Neutrophil (primary cell): ENCODE measurements at regions not wholly inside any gene's neighbourhood (a gene's known extent, or its start where the extent isn't known, plus 50 kb on each side); places are given as distances from the start of the nearest gene placed in this dataset.

Source experiments
- H3K27ac ChIP-seq: fragments of 200-600 bp; sonication (generic); 2 replicates; pipeline ENCODE4 v1.5.1; 2016; ENCODE audit warnings: mild to moderate bottlenecking, moderate library complexity
- H3K27me3 ChIP-seq: fragments of 200-600 bp; sonication (generic); 2 replicates; pipeline ENCODE4 v1.6.0; 2016; ENCODE audit warnings: mild to moderate bottlenecking
- H3K36me3 ChIP-seq: fragments of 200-600 bp; sonication (generic); 2 replicates; pipeline ENCODE4 v1.5.1; 2017
- H3K4me1 ChIP-seq, 2 experiments: fragments of 200-600 bp in 1 of 2; sonication (generic) in 1 of 2; 1 replicate in 1 of 2; 2 replicates in 1 of 2; pipeline versions ENCODE4 v1.5.1 to v1.6.1; 2013 to 2016; ENCODE audit warnings: low read depth in 1 of 2, low read length in 1 of 2, mild to moderate bottlenecking in 1 of 2, moderate library complexity in 1 of 2; ENCODE audit not compliant: control insufficient read depth in 1 of 2, insufficient read depth in 1 of 2
- H3K4me3 ChIP-seq, 2 experiments: fragments of 200-600 bp in 1 of 2; sonication (generic) in 1 of 2; 1 replicate in 1 of 2; 2 replicates in 1 of 2; pipeline ENCODE4 v1.5.1; 2013 to 2016; ENCODE audit warnings: low read depth in 1 of 2, low read length in 1 of 2, mild to moderate bottlenecking in 1 of 2, moderate library complexity in 1 of 2
- H3K9me3 ChIP-seq: fragments of 200-600 bp; sonication (generic); 2 replicates; pipeline ENCODE4 v1.5.1; 2016
- TF ChIP-seq, protein P1 (sequence below): fragments of 200-600 bp; sonication (generic); IDR thresholded peaks from 2 replicates; pipeline ENCODE4 v1.5.1; 2016; ENCODE audit warnings: antibody characterized with exemption

DNA sequence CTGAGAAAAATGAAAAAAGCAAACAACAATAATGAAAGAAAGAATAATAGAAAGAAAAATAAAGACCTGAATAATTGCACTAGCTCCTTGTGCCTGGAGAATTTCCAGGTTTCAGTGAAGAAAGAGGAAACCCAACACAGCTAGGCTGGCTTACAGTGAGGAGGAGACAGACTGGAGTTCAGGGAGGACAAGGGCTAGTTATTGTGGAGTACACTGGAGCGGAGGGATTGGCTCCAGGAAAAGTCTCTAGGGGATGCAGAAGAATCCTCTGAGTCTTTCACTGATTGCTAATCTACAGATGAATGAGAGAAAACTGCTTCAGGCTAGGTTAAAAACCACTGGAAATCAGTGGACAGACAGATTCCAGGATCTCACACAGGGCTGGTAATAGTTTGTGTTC lies 163.6 kb upstream of the RBMS1 start:
- Histone ChIP-seq H3K4me3 (no peak overlapping the region), H3K4me1 (peaks cover 12% of the 10 kb centered on the region in 2 experiments), H3K27me3 (peaks cover 19% of the 10 kb centered on the region), H3K27ac (no peak overlapping the region), H3K9me3 (no peaks in the 10 kb centered on the region), H3K36me3 (no peaks in the 10 kb centered on the region)
- TF ChIP-seq, protein P1, sequence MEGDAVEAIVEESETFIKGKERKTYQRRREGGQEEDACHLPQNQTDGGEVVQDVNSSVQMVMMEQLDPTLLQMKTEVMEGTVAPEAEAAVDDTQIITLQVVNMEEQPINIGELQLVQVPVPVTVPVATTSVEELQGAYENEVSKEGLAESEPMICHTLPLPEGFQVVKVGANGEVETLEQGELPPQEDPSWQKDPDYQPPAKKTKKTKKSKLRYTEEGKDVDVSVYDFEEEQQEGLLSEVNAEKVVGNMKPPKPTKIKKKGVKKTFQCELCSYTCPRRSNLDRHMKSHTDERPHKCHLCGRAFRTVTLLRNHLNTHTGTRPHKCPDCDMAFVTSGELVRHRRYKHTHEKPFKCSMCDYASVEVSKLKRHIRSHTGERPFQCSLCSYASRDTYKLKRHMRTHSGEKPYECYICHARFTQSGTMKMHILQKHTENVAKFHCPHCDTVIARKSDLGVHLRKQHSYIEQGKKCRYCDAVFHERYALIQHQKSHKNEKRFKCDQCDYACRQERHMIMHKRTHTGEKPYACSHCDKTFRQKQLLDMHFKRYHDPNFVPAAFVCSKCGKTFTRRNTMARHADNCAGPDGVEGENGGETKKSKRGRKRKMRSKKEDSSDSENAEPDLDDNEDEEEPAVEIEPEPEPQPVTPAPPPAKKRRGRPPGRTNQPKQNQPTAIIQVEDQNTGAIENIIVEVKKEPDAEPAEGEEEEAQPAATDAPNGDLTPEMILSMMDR: no peak

DNA sequence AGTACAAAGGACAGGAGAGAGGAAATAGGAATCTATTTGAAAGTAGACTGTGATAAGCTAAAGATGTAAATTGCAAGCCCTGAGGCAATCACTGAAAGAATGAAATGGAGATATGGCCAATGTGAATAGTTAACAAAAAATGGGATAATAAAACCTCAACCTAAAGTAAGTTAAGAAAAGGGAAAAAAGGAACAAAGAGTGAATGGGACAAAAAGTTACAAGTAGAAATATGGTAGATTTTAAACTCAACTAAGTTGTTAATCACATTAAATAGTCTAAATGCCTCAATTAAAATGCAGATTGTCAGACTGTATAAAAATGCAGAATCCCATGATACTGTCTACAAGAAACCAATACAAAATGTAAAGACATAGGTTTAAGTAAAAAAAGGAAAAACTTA lies 165.2 kb upstream of the RBMS1 start:
- TF ChIP-seq, protein P1: no peak
- no peaks in the 10 kb centered on the region for H3K9me3 ChIP-seq
- H3K36me3 ChIP-seq: no peaks in the 10 kb centered on the region
- H3K27me3 ChIP-seq: peaks cover 19% of the 10 kb centered on the region
- no peak overlapping the region for H3K27ac ChIP-seq
- no peaks in the 10 kb centered on the region for H3K4me1 ChIP-seq
- H3K4me3 ChIP-seq: no peak overlapping the region

DNA sequence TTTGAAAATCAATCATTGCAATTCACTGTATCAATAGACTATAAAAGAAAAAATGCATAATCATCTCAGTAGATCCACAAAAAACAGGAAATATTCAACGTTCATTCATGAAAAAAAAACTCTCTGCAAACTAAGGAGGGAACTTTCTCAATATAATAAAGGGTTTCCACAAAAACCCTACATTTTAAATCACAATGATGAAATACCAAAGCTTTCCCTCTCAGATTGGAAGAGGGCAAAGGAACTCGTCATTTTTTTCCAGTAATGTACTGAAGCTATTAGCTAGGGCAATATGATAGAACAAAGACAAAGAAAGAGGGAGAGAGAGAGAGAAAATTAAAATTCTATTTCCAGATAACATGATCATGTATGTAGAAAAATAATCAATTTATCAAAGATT lies 167.1 kb upstream of the RBMS1 start:
- H3K4me1 ChIP-seq: no peaks in the 10 kb centered on the region
- TF ChIP-seq, protein P1: no peak
- H3K9me3 ChIP-seq: no peaks in the 10 kb centered on the region
- no peaks in the 10 kb centered on the region for H3K36me3 ChIP-seq
- H3K27ac ChIP-seq: no peak overlapping the region
- no peak overlapping the region for H3K4me3 ChIP-seq
- H3K27me3 ChIP-seq: peaks cover 17% of the 10 kb centered on the region

DNA sequence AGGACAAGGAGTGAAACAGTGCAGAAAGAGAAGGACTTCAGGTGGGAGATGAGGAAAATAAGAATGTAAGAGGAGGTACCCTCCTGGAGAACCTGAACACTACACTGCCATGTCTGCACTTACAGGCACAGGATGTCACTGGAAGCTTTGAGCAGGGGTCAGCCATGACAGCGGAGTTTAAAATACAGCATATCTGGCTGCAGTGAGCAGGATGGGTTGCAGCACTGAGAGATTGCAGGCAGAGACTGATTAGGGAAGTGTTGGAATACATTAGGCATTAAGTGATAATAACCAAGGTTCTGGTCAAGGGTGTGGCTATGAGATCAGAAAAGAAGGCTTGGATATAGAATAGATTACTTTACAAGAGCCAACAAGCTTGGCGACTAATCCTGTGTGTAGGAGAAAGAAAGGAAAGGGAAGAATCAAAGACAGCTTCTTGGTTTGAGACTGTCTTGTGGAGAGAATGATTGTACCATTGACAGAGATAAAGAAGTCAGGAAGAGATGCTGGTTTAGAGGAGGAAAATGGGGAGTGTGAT lies 171.1 kb upstream of the RBMS1 start:
- Histone ChIP-seq H3K27ac (no peak overlapping the region), H3K27me3 (no peaks in the 10 kb centered on the region), H3K36me3 (no peaks in the 10 kb centered on the region), H3K9me3 (no peaks in the 10 kb centered on the region), H3K4me3 (no peak overlapping the region), H3K4me1 (no peaks in the 10 kb centered on the region)
- TF ChIP-seq, protein P1: no peak

DNA sequence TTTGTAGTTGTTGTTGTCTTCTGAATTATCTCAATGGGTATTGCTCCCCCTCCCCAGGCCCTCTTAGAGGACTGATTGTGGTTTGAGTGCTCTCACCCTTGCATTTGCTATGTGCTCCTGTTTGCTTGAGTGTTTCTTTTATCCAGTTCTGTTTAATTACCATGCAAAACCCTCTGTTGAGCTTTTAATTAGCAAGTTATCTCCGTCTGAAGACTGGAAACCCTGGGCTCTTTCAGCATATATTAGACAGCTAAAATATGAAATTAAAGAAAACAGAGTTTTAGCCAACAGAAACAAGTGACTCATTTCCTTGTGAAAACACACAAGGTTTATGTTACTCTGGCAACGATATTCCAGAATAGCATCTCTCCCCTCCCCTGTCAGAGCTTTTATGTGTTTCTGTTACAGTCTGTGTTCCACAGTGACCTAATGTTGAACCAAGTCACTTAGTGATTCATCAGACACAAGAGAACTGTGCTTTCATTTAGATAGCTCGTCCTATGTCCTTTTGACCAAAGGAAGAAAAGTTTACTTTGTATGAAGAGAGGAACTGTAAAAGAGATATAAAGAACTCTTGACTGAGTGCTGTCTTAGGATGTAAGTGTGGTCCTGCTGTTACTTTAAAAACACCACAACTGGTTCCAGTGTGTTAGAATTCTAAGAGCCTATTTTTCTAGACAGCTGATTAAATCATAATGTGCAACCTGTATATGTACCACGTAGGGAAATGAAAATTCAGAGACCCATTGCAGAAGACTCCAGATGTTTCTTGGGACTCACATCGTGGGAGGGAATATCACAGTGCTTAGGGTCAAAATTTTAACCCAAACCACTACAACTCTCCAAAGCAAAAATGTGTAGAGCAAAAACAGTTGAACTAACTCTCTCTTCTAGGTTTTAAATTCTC lies 172.8 kb upstream of the RBMS1 start:
- TF ChIP-seq, protein P1: no peak
- Histone ChIP-seq H3K4me3 (no peak overlapping the region), H3K27ac (no peak overlapping the region)

More for the DNA sequence above, 172.8 kb upstream of the RBMS1 start:
- Histone ChIP-seq H3K4me1 (no peaks in the 10 kb centered on the region), H3K27me3 (no peaks in the 10 kb centered on the region), H3K9me3 (no peaks in the 10 kb centered on the region), H3K36me3 (no peaks in the 10 kb centered on the region)
